HG02610 (cell line): ENCODE measurements at regions not wholly inside any gene's neighbourhood (a gene's known extent, or its start where the extent isn't known, plus 50 kb on each side); places are given as distances from the start of the nearest gene placed in this dataset.

Experiments used
- ATAC-seq: cut with Tn5 transposase; IDR thresholded peaks from one replicate; pipeline ENCODE4 v1.9.1; 2021; ENCODE audit warnings: mild to moderate bottlenecking, moderate library complexity; ENCODE audit not compliant: unreplicated experiment

- ATAC-seq, result no peak
These were observed 958.9 kb downstream of the LRFN5 start for GRCh38 chr14:42565556-42565955.

- no peak for ATAC-seq
These were observed 956.6 kb downstream of the LRFN5 start for GRCh38 chr14:42563313-42563712.

GRCh38 chr14:42556551-42556950 lies 949.9 kb downstream of the LRFN5 start:
- ATAC-seq, result no peak

GRCh38 chr14:42555365-42555764 lies 948.7 kb downstream of the LRFN5 start:
- no peak for ATAC-seq

- no peak for ATAC-seq
These were observed 947.4 kb downstream of the LRFN5 start for GRCh38 chr14:42554091-42554490.

GRCh38 chr14:42550310-42550709 lies 943.6 kb downstream of the LRFN5 start:
- ATAC-seq, result no peak

- no peak for ATAC-seq
These were observed 941.7 kb downstream of the LRFN5 start for GRCh38 chr14:42548349-42548748.

DNA sequence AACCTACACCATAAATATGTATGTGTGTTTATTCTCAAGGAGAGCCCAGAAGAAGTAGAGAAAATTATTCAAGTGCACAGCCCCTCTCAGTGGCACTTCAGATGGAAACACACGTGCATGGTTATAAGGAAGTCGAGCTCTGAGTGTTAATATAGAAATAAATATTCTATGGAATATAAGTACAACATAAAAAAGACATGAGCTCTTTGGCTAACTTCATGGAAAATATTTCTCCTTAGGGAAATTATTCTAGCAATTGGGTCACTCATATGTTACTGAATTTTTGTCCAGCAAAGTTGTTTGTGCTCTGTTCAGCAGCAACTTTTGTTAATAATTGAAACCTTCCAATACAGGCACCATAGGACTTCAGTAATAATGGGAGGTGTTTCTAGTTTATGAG lies 939.0 kb downstream of the LRFN5 start:
- ATAC-seq, result no peak

GRCh38 chr14:42541535-42542001 lies 934.9 kb downstream of the LRFN5 start:
- no peak for ATAC-seq

GRCh38 chr14:42535397-42535796 lies 928.7 kb downstream of the LRFN5 start:
- no peak for ATAC-seq

DNA sequence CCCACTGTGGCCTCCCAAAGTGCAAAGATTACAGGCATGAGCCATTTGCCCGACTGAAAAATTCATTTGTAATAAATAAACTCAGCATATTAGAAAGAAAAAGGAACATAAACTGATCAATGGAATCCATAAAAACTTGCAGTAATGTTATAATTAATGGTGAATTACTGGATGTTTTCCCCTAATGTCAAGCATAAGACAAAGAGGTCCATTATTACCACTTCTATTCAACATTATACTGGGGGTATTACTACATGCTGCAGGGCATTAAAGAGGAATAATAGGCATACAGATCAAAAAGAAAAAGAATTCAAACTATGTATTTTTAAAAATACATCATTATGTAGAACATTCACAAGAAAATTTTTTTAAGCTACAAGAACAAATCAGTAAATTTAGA lies 926.8 kb downstream of the LRFN5 start:
- ATAC-seq, result no peak

GRCh38 chr14:42532194-42532593 lies 925.5 kb downstream of the LRFN5 start:
- ATAC-seq, result no peak

DNA sequence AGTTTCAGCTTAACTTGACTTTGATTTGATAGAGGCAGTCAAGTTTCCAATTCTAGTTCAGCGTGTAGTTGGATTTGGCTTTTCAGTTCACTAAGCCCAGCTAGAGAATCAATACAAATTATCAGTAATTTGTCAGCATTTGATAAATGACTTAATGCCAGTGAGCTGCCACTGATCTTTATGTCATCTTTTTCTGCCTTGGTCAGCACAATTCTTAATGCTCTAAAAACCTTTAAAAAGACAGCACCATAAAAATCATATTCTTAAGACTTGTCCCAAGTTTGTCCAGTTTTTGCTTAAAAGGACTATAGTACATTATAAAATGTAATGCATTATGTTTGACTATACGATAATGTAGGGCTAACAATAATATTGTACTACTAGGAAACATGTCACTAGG lies 920.5 kb downstream of the LRFN5 start:
- no peak for ATAC-seq

DNA sequence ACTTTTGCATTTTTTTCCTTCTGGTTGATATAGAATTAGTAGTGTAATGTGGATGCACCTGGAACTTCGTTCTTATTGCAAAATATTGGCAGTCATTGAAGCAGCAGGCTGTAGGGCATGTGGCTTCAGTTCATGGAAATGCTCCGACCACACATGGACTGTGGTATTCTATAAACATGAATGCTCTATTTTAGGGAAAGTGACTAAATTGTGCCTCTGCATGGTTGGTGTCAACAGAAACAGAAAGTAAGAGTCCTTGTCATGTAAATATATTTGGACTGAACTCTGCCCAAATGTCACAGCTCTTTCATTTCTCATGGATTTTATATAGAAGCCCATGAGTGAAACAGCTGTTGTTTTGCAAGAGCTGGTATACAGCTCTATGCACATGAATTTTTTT lies 917.0 kb downstream of the LRFN5 start:
- peak; percentile 97 for ATAC-seq

- ATAC-seq, result no peak
These were observed 911.3 kb downstream of the LRFN5 start for GRCh38 chr14:42517806-42518500.

DNA sequence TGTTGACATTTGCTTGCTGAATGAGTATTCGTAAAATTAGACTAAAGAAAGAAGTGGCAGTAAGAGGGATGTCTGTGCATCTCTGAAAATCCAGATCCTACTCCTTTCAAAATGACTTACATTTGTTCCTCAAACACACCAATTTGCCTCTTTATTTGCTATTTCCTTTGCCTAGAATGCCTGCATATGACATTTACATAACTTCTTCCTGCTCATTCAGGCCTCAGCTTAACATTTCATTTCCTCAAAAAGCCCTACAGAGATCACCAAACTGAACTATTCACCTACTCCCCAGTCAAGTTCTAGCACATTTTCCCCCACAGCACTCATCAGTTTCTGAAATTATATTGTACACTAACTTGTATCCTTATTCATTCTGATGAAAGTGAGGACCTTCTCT lies 907.2 kb downstream of the LRFN5 start:
- ATAC-seq, result no peak

DNA sequence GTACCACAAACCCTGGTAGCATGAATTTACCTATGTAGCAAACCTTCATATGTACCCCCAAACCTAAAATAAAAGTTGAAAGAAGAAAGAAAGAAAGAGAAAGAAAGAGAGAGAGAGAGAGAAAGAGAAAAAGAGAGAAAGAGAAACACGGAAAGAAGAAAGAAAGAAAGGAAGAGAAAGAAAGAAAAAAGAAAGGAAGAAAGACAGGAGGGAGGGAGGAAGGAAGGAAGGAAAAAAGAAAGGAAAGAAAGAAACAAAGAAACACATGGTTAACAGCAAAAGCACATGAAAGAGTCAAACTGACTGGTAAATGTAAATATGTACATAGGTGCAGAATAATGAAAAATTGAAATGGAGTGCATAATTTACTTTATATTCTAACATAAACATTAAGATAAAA lies 903.4 kb downstream of the LRFN5 start:
- ATAC-seq, result no peak

- no peak for ATAC-seq
These were observed 901.7 kb downstream of the LRFN5 start for GRCh38 chr14:42508209-42508946.

- ATAC-seq, result no peak
These were observed 897.8 kb downstream of the LRFN5 start for GRCh38 chr14:42504433-42504832.

- ATAC-seq, result no peak
These were observed 892.5 kb downstream of the LRFN5 start for GRCh38 chr14:42499137-42499536.

DNA sequence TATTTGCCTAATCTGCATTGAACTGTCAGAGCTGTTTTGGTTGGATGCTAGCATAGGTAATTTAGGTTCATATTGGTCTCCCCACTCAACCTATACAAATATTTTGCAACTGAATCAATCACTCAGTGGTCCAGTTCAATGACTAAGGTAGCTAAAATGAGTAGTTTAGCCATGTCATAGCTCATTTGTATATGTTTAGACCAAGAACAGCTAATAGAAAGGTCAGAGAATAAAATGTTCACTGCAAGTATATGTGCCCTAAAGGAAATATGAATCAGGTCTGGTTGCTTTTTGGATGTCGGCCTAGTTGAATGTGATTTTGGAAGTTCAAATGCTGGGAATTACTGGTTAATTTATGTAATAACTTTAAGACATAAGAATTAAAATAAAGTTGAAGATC lies 883.9 kb downstream of the LRFN5 start:
- ATAC-seq, result no peak

GRCh38 chr14:42488965-42489364 lies 882.3 kb downstream of the LRFN5 start:
- ATAC-seq, result no peak
